ENCODE measurements at regions not wholly inside any gene's neighbourhood (a gene's known extent, or its start where the extent isn't known, plus 50 kb on each side); places are given as distances from the start of the nearest gene placed in this dataset.

DNA sequence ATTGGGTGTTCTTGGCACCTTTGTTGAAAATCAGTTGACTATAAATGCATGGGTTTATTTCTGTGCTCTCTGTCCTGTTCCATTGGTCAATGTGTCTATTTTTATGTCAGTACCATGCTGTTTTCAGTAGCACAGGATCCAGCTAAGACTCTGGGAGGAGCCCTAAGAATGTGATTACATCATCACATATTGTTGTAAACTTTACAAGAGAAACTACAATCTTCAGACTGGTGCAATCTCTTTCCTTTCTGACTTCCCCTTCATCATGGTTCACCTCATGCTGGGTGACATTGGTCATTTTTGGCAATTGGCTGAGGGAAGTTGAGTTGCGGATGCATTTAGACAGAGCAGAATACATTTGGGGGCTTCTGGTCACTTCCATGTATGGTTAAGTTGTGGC lies 88.4 kb downstream of the C21orf91 start:
- no peak for DNase-seq (ENCODE audit: low spot score)

More for the DNA sequence above, 88.4 kb downstream of the C21orf91 start:
- no peak overlapping the region for H3K4me3 ChIP-seq
- TF ChIP-seq, protein P1, sequence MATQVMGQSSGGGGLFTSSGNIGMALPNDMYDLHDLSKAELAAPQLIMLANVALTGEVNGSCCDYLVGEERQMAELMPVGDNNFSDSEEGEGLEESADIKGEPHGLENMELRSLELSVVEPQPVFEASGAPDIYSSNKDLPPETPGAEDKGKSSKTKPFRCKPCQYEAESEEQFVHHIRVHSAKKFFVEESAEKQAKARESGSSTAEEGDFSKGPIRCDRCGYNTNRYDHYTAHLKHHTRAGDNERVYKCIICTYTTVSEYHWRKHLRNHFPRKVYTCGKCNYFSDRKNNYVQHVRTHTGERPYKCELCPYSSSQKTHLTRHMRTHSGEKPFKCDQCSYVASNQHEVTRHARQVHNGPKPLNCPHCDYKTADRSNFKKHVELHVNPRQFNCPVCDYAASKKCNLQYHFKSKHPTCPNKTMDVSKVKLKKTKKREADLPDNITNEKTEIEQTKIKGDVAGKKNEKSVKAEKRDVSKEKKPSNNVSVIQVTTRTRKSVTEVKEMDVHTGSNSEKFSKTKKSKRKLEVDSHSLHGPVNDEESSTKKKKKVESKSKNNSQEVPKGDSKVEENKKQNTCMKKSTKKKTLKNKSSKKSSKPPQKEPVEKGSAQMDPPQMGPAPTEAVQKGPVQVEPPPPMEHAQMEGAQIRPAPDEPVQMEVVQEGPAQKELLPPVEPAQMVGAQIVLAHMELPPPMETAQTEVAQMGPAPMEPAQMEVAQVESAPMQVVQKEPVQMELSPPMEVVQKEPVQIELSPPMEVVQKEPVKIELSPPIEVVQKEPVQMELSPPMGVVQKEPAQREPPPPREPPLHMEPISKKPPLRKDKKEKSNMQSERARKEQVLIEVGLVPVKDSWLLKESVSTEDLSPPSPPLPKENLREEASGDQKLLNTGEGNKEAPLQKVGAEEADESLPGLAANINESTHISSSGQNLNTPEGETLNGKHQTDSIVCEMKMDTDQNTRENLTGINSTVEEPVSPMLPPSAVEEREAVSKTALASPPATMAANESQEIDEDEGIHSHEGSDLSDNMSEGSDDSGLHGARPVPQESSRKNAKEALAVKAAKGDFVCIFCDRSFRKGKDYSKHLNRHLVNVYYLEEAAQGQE (IDR thresholded peaks at IDR 0.05; ENCODE audit: unreplicated experiment), result no peak
- TF ChIP-seq NANOG (IDR thresholded peaks at IDR 0.05; ENCODE audit: borderline replicate concordance) (no peak), ZNF331 (CRISPR knock-in tag; IDR thresholded peaks at IDR 0.05; ENCODE audit: low read depth) (no peak), STAT1 (IDR thresholded peaks at IDR 0.05; ENCODE audit: unreplicated experiment) (no peak), POLR2AphosphoS5 (IDR thresholded peaks at IDR 0.05; ENCODE audit: low read depth) (no peak), EZH2 (IDR thresholded peaks at IDR 0.05; ENCODE audit: low read depth, unreplicated experiment) (no peak), JUNB (IDR thresholded peaks at IDR 0.05; ENCODE audit: unreplicated experiment) (no peak), CREB1 (CRISPR knock-in tag; IDR thresholded peaks at IDR 0.05; ENCODE audit: low read depth) (no peak), ZNF114 (CRISPR knock-in tag; IDR thresholded peaks at IDR 0.05) (no peak), EZH2phosphoT487 (IDR thresholded peaks at IDR 0.05; ENCODE audit: unreplicated experiment) (no peak)
- TF ChIP-seq, protein P2, sequence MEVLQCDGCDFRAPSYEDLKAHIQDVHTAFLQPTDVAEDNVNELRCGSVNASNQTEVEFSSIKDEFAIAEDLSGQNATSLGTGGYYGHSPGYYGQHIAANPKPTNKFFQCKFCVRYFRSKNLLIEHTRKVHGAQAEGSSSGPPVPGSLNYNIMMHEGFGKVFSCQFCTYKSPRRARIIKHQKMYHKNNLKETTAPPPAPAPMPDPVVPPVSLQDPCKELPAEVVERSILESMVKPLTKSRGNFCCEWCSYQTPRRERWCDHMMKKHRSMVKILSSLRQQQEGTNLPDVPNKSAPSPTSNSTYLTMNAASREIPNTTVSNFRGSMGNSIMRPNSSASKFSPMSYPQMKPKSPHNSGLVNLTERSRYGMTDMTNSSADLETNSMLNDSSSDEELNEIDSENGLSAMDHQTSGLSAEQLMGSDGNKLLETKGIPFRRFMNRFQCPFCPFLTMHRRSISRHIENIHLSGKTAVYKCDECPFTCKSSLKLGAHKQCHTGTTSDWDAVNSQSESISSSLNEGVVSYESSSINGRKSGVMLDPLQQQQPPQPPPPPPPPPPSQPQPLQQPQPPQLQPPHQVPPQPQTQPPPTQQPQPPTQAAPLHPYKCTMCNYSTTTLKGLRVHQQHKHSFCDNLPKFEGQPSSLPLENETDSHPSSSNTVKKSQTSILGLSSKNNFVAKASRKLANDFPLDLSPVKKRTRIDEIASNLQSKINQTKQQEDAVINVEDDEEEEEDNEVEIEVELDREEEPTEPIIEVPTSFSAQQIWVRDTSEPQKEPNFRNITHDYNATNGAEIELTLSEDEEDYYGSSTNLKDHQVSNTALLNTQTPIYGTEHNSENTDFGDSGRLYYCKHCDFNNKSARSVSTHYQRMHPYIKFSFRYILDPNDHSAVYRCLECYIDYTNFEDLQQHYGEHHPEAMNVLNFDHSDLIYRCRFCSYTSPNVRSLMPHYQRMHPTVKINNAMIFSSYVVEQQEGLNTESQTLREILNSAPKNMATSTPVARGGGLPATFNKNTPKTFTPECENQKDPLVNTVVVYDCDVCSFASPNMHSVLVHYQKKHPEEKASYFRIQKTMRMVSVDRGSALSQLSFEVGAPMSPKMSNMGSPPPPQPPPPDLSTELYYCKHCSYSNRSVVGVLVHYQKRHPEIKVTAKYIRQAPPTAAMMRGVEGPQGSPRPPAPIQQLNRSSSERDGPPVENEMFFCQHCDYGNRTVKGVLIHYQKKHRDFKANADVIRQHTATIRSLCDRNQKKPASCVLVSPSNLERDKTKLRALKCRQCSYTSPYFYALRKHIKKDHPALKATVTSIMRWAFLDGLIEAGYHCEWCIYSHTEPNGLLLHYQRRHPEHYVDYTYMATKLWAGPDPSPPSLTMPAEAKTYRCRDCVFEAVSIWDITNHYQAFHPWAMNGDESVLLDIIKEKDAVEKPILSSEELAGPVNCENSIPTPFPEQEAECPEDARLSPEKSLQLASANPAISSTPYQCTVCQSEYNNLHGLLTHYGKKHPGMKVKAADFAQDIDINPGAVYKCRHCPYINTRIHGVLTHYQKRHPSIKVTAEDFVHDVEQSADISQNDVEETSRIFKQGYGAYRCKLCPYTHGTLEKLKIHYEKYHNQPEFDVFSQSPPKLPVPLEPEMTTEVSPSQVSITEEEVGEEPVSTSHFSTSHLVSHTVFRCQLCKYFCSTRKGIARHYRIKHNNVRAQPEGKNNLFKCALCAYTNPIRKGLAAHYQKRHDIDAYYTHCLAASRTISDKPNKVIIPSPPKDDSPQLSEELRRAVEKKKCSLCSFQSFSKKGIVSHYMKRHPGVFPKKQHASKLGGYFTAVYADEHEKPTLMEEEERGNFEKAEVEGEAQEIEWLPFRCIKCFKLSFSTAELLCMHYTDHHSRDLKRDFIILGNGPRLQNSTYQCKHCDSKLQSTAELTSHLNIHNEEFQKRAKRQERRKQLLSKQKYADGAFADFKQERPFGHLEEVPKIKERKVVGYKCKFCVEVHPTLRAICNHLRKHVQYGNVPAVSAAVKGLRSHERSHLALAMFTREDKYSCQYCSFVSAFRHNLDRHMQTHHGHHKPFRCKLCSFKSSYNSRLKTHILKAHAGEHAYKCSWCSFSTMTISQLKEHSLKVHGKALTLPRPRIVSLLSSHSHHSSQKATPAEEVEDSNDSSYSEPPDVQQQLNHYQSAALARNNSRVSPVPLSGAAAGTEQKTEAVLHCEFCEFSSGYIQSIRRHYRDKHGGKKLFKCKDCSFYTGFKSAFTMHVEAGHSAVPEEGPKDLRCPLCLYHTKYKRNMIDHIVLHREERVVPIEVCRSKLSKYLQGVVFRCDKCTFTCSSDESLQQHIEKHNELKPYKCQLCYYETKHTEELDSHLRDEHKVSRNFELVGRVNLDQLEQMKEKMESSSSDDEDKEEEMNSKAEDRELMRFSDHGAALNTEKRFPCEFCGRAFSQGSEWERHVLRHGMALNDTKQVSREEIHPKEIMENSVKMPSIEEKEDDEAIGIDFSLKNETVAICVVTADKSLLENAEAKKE (CRISPR knock-in tag; IDR thresholded peaks at IDR 0.05), result no peak
- TF ChIP-seq, protein P3, sequence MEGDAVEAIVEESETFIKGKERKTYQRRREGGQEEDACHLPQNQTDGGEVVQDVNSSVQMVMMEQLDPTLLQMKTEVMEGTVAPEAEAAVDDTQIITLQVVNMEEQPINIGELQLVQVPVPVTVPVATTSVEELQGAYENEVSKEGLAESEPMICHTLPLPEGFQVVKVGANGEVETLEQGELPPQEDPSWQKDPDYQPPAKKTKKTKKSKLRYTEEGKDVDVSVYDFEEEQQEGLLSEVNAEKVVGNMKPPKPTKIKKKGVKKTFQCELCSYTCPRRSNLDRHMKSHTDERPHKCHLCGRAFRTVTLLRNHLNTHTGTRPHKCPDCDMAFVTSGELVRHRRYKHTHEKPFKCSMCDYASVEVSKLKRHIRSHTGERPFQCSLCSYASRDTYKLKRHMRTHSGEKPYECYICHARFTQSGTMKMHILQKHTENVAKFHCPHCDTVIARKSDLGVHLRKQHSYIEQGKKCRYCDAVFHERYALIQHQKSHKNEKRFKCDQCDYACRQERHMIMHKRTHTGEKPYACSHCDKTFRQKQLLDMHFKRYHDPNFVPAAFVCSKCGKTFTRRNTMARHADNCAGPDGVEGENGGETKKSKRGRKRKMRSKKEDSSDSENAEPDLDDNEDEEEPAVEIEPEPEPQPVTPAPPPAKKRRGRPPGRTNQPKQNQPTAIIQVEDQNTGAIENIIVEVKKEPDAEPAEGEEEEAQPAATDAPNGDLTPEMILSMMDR (conservative IDR thresholded peaks at IDR 0.05; ENCODE audit: low read depth in 2 of 2), result no peak
- TF ChIP-seq, protein P4, sequence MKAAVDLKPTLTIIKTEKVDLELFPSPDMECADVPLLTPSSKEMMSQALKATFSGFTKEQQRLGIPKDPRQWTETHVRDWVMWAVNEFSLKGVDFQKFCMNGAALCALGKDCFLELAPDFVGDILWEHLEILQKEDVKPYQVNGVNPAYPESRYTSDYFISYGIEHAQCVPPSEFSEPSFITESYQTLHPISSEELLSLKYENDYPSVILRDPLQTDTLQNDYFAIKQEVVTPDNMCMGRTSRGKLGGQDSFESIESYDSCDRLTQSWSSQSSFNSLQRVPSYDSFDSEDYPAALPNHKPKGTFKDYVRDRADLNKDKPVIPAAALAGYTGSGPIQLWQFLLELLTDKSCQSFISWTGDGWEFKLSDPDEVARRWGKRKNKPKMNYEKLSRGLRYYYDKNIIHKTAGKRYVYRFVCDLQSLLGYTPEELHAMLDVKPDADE (IDR thresholded peaks at IDR 0.05), result no peak
- no peaks in the 10 kb centered on the region for H4K20me1 ChIP-seq (replicated peaks; ENCODE audit: insufficient read depth)
- no peaks in the 10 kb centered on the region for H3K4me1 ChIP-seq (ENCODE audit: insufficient read depth)
- ATAC-seq, result no peak
- no peaks in the 10 kb centered on the region for H3F3A ChIP-seq (replicated peaks; ENCODE audit: low read depth)
- H3K27me3 ChIP-seq (ENCODE audit: insufficient read depth), result no peaks in the 10 kb centered on the region
- H3K36me3 ChIP-seq (ENCODE audit: insufficient read depth), result no peaks in the 10 kb centered on the region
- Mint-ChIP-seq H3K4me3 (no peak overlapping the region), H3K4me1 (no peaks in the 10 kb centered on the region), H3K27ac (no peak overlapping the region), H3K36me3 (ENCODE audit: low read depth) (no peaks in the 10 kb centered on the region; the same call in 2 of the 3 replicates), H3K27me3 (ENCODE audit: insufficient read depth, low read depth, poor library complexity) (no peaks in the 10 kb centered on the region), H3K9me3 (no peaks in the 10 kb centered on the region)
- H3K4me2 ChIP-seq, result no peak overlapping the region
- no peaks in the 10 kb centered on the region for H3K79me2 ChIP-seq (replicated peaks; ENCODE audit: insufficient read depth)
- H2AFZ ChIP-seq, result peak overlapping the region; percentile 63; the same call in 1 of the 2 replicates
- H3K27ac ChIP-seq (ENCODE audit: low read depth), result no peak overlapping the region
- H3K9me2 ChIP-seq (ENCODE audit: insufficient read depth), result no peaks in the 10 kb centered on the region
